ENCODE measurements at regions not wholly inside any gene's neighbourhood (a gene's known extent, or its start where the extent isn't known, plus 50 kb on each side); places are given as distances from the start of the nearest gene placed in this dataset.

DNA sequence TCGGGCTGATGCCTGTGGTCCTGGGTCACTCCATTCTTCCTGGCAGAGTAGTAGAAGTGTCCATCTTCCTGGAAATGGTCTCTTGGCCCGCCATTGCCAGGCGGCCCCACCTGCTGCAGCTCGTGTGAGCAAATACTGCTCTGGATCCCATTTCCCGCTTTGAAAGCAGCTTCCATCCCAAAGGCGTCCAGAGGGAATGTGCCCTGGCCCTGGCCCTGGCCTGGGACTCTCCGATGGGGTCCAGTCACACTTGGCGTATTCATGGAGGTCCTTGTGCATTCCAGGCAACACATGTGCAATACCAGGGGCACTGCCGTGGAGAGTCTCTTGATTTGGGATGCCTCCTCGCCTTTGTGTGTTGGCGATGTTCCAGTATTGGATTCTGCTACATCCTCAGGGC lies 111.1 kb downstream of the SNRPN start:
- Histone ChIP-seq H3K27me3 (ENCODE audit: control insufficient read depth in 2 of 2, insufficient read depth in 2 of 2, low read length in 2 of 2) (no peaks in the 10 kb centered on the region), H3K9me1 (replicated peaks; ENCODE audit: control insufficient read depth, extremely low read depth, insufficient read depth, low read length) (no peaks in the 10 kb centered on the region), H3K4me3 (replicated peaks in 1 of 3; ENCODE audit: insufficient read depth in 1 of 3, low read depth in 1 of 3, low read length in 3 of 3) (no peak overlapping the region), H3K4me1 (ENCODE audit: control insufficient read depth, extremely low read depth, insufficient read depth, low read length) (no peaks in the 10 kb centered on the region), H3K27ac (ENCODE audit: insufficient read depth, low read depth, low read length) (no peak overlapping the region), H4K20me1 (replicated peaks; ENCODE audit: control insufficient read depth, extremely low read depth, insufficient read depth, low read length) (no peaks in the 10 kb centered on the region), H3K36me3 (ENCODE audit: control insufficient read depth in 2 of 2, extremely low read depth in 1 of 2, insufficient read depth in 2 of 2, low read length in 2 of 2) (peaks cover 0 to 64% of the 10 kb centered on the region in 2 experiments), H3K4me2 (ENCODE audit: insufficient read depth, low read length) (no peak overlapping the region), H3K79me2 (ENCODE audit: control insufficient read depth, insufficient read depth, low read length) (no peaks in the 10 kb centered on the region), H3K9me3 (replicated peaks; ENCODE audit: control insufficient read depth, insufficient read depth, low read length) (peaks cover 86% of the 10 kb centered on the region), H2AFZ (ENCODE audit: low read depth, low read length) (no peak overlapping the region), H3K9ac (replicated peaks; ENCODE audit: extremely low read depth, insufficient read depth, low read length) (no peak overlapping the region)
- dilution Hi-C loops (cut with MboI; ENCODE audit: extremely low pct_ligation_motif_present, low sequenced_read_pairs) (no loop called here), intact Hi-C loops (cut with micrococcal nuclease) (no loop called here)
- TF ChIP-seq, protein P1, sequence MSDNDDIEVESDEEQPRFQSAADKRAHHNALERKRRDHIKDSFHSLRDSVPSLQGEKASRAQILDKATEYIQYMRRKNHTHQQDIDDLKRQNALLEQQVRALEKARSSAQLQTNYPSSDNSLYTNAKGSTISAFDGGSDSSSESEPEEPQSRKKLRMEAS (IDR thresholded peaks at IDR 0.05; ENCODE audit: insufficient read depth, insufficient read length): no peak
- no peak for TF ChIP-seq POLR2A (IDR thresholded peaks at IDR 0.05; ENCODE audit: low read depth, low read length)
- TF ChIP-seq EZH2 (IDR thresholded peaks at IDR 0.05; ENCODE audit: borderline replicate concordance, low read depth, low read length, severe bottlenecking): no peak
- TF ChIP-seq FOS (IDR thresholded peaks at IDR 0.05; ENCODE audit: borderline replicate concordance, insufficient read depth, low read length): no peak
- TF ChIP-seq, protein P2, sequence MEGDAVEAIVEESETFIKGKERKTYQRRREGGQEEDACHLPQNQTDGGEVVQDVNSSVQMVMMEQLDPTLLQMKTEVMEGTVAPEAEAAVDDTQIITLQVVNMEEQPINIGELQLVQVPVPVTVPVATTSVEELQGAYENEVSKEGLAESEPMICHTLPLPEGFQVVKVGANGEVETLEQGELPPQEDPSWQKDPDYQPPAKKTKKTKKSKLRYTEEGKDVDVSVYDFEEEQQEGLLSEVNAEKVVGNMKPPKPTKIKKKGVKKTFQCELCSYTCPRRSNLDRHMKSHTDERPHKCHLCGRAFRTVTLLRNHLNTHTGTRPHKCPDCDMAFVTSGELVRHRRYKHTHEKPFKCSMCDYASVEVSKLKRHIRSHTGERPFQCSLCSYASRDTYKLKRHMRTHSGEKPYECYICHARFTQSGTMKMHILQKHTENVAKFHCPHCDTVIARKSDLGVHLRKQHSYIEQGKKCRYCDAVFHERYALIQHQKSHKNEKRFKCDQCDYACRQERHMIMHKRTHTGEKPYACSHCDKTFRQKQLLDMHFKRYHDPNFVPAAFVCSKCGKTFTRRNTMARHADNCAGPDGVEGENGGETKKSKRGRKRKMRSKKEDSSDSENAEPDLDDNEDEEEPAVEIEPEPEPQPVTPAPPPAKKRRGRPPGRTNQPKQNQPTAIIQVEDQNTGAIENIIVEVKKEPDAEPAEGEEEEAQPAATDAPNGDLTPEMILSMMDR (IDR thresholded peaks at IDR 0.05; ENCODE audit: extremely low read depth in 1 of 2, insufficient read depth in 1 of 2, low read depth in 1 of 2, low read length in 2 of 2): no peak
- ChIA-PET POLR2A (no interaction called here), CTCF (no interaction called here)
- no peak for FAIRE-seq
- no peak for DNase-seq (ENCODE audit: low read depth, low spot score)
- BruUV-seq (replicated peaks): no TSS peak

DNA sequence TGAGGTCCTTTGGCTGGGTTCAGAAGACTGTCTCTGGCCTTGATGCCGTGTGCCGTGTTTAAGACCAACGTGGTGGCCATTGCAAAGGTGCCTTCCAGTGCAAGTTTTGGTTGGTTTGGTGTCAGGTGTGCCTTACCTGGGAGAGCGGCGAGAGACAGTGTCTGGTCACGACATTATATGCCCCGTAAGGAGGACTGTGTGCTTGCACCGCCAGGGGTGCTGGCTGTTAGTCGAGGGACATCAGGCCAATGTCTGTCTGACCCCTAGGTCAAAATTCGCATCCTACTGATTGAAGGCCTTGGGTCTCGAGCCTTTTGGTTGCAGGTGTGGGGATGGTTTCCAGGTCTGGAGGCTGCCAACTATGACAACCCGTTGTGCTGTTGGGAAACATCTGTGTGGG lies 111.9 kb downstream of the SNRPN start:
- POLR2A ChIA-PET: no interaction called here
- H3K79me2 ChIP-seq (ENCODE audit: control insufficient read depth, insufficient read depth, low read length): no peaks in the 10 kb centered on the region
- H3K9me1 ChIP-seq (replicated peaks; ENCODE audit: control insufficient read depth, extremely low read depth, insufficient read depth, low read length): no peaks in the 10 kb centered on the region
- peaks cover 0 to 64% of the 10 kb centered on the region in 2 experiments for H3K36me3 ChIP-seq (ENCODE audit: control insufficient read depth in 2 of 2, extremely low read depth in 1 of 2, insufficient read depth in 2 of 2, low read length in 2 of 2)
- no TSS peak for BruUV-seq (replicated peaks)
- no peak overlapping the region for H2AFZ ChIP-seq (ENCODE audit: low read depth, low read length)
- intact Hi-C loops (cut with micrococcal nuclease) (no loop called here), dilution Hi-C loops (cut with MboI; ENCODE audit: extremely low pct_ligation_motif_present, low sequenced_read_pairs) (no loop called here)
- no peaks in the 10 kb centered on the region for H4K20me1 ChIP-seq (replicated peaks; ENCODE audit: control insufficient read depth, extremely low read depth, insufficient read depth, low read length)
- H3K9me3 ChIP-seq (replicated peaks; ENCODE audit: control insufficient read depth, insufficient read depth, low read length): peaks cover 81% of the 10 kb centered on the region
- no peak overlapping the region for H3K4me2 ChIP-seq (ENCODE audit: insufficient read depth, low read length)
- no peak overlapping the region for H3K9ac ChIP-seq (replicated peaks; ENCODE audit: extremely low read depth, insufficient read depth, low read length)
- H3K27me3 ChIP-seq (ENCODE audit: control insufficient read depth in 2 of 2, insufficient read depth in 2 of 2, low read length in 2 of 2): no peaks in the 10 kb centered on the region
- CTCF ChIA-PET: no interaction called here
- H3K27ac ChIP-seq (ENCODE audit: insufficient read depth, low read depth, low read length): no peak overlapping the region
- no peak for TF ChIP-seq JUN (IDR thresholded peaks at IDR 0.05; ENCODE audit: borderline replicate concordance, insufficient read depth, insufficient read length, low read depth)
- TF ChIP-seq, protein P1 (IDR thresholded peaks at IDR 0.05; ENCODE audit: insufficient read depth, insufficient read length): no peak
- TF ChIP-seq, protein P2 (IDR thresholded peaks at IDR 0.05; ENCODE audit: extremely low read depth in 1 of 2, insufficient read depth in 1 of 2, low read depth in 1 of 2, low read length in 2 of 2): no peak
- TF ChIP-seq EZH2 (IDR thresholded peaks at IDR 0.05; ENCODE audit: borderline replicate concordance, low read depth, low read length, severe bottlenecking): no peak
- TF ChIP-seq GATA2 (IDR thresholded peaks at IDR 0.05; ENCODE audit: insufficient read depth, insufficient read length, low read depth, low read length): no peak
- no peak for TF ChIP-seq POLR2A (IDR thresholded peaks at IDR 0.05; ENCODE audit: low read depth, low read length)
- no peak for TF ChIP-seq MYC (IDR thresholded peaks at IDR 0.05; ENCODE audit: low read depth, low read length)
- TF ChIP-seq POLR2AphosphoS5 (IDR thresholded peaks at IDR 0.05; ENCODE audit: insufficient read depth, low read depth, low read length): no peak
- no peak for TF ChIP-seq FOS (IDR thresholded peaks at IDR 0.05; ENCODE audit: borderline replicate concordance, insufficient read depth, low read length)
- H3K4me1 ChIP-seq (ENCODE audit: control insufficient read depth, extremely low read depth, insufficient read depth, low read length): no peaks in the 10 kb centered on the region
- H3K4me3 ChIP-seq (replicated peaks in 1 of 3; ENCODE audit: insufficient read depth in 1 of 3, low read depth in 1 of 3, low read length in 3 of 3): no peak overlapping the region
- FAIRE-seq (no peak), DNase-seq (ENCODE audit: low read depth, low spot score) (no peak)
